ENCODE measurements at regions not wholly inside any gene's neighbourhood (a gene's known extent, or its start where the extent isn't known, plus 50 kb on each side); places are given as distances from the start of the nearest gene placed in this dataset.
"Not testable (repeated sequence)": the region's sequence is repeated elsewhere in the genome, so short reads cannot be mapped to it uniquely, and the experiment has no call there.

- in situ Hi-C loops (cut with HindIII; ENCODE audit: low sequenced_read_pairs); DNase-seq (ENCODE audit: low spot score): not testable (repeated sequence)
These were observed 77.9 kb upstream of the TMEM164 start for GRCh38 chrX:109925003-109925402.

- DNase-seq (ENCODE audit: low spot score), result no peak
These were observed 77.3 kb upstream of the TMEM164 start for GRCh38 chrX:109925656-109926055.

GRCh38 chrX:109926118-109926517 is 76.8 kb upstream of the TMEM164 start:
- in situ Hi-C loops (cut with HindIII; ENCODE audit: low sequenced_read_pairs), result no loop called here
- DNase-seq (ENCODE audit: low spot score), result no peak

More at GRCh38 chrX:109925656-109926055, 77.3 kb upstream of the TMEM164 start:
- in situ Hi-C loops (cut with HindIII; ENCODE audit: low sequenced_read_pairs), result no loop called here

- peak; percentile 59 for DNase-seq (ENCODE audit: low spot score)
- in situ Hi-C loops (cut with HindIII; ENCODE audit: low sequenced_read_pairs), result no loop called here
These were observed 75.9 kb upstream of the TMEM164 start for GRCh38 chrX:109926743-109927662.

- DNase-seq (ENCODE audit: low spot score), result peak; percentile 52
- in situ Hi-C loops (cut with HindIII; ENCODE audit: low sequenced_read_pairs), result no loop called here
These were observed 75.1 kb upstream of the TMEM164 start for GRCh38 chrX:109927663-109928273.

- in situ Hi-C loops (cut with HindIII; ENCODE audit: low sequenced_read_pairs), result no loop called here
- DNase-seq (ENCODE audit: low spot score), result no peak
These were observed 74.1 kb upstream of the TMEM164 start for GRCh38 chrX:109928596-109929335.

- in situ Hi-C loops (cut with HindIII; ENCODE audit: low sequenced_read_pairs), result no loop called here
- no peak for DNase-seq (ENCODE audit: low spot score)
These were observed 71.2 kb upstream of the TMEM164 start for GRCh38 chrX:109931677-109932076.

GRCh38 chrX:109934434-109934833 is 68.5 kb upstream of the TMEM164 start:
- in situ Hi-C loops (cut with HindIII; ENCODE audit: low sequenced_read_pairs), result no loop called here
- no peak for DNase-seq (ENCODE audit: low spot score)

- in situ Hi-C loops (cut with HindIII; ENCODE audit: low sequenced_read_pairs), result no loop called here
- DNase-seq (ENCODE audit: low spot score), result no peak
These were observed 68.0 kb upstream of the TMEM164 start for GRCh38 chrX:109934935-109935334.

GRCh38 chrX:109936114-109936513 is 66.8 kb upstream of the TMEM164 start:
- in situ Hi-C loops (cut with HindIII; ENCODE audit: low sequenced_read_pairs), result no loop called here

GRCh38 chrX:109936598-109936997 is 66.3 kb upstream of the TMEM164 start:
- in situ Hi-C loops (cut with HindIII; ENCODE audit: low sequenced_read_pairs), result no loop called here

More at GRCh38 chrX:109936114-109936513, 66.8 kb upstream of the TMEM164 start:
- no peak for DNase-seq (ENCODE audit: low spot score)

GRCh38 chrX:109939498-109939897 is 63.4 kb upstream of the TMEM164 start:
- in situ Hi-C loops (cut with HindIII; ENCODE audit: low sequenced_read_pairs), result no loop called here
- no peak for DNase-seq (ENCODE audit: low spot score)

More at GRCh38 chrX:109936598-109936997, 66.3 kb upstream of the TMEM164 start:
- no peak for DNase-seq (ENCODE audit: low spot score)

GRCh38 chrX:109940411-109940810 is 62.5 kb upstream of the TMEM164 start:
- in situ Hi-C loops (cut with HindIII; ENCODE audit: low sequenced_read_pairs), result no loop called here
- DNase-seq (ENCODE audit: low spot score), result no peak

GRCh38 chrX:109943092-109943739 is 59.7 kb upstream of the TMEM164 start:
- DNase-seq (ENCODE audit: low spot score), result no peak
- in situ Hi-C loops (cut with HindIII; ENCODE audit: low sequenced_read_pairs), result no loop called here

- no peak for DNase-seq (ENCODE audit: low spot score)
- in situ Hi-C loops (cut with HindIII; ENCODE audit: low sequenced_read_pairs), result no loop called here
These were observed 59.2 kb upstream of the TMEM164 start for GRCh38 chrX:109943740-109944092.

- in situ Hi-C loops (cut with HindIII; ENCODE audit: low sequenced_read_pairs), result no loop called here
- no peak for DNase-seq (ENCODE audit: low spot score)
These were observed 50.9 kb upstream of the TMEM164 start for GRCh38 chrX:109952050-109952449.

- DNase-seq (ENCODE audit: low spot score), result no peak
- in situ Hi-C loops (cut with HindIII; ENCODE audit: low sequenced_read_pairs), result no loop called here
These were observed 49.7 kb upstream of the TMEM164 start for GRCh38 chrX:109952985-109953905.
